ENCODE measurements at regions not wholly inside any gene's neighbourhood (a gene's known extent, or its start where the extent isn't known, plus 50 kb on each side); places are given as distances from the start of the nearest gene placed in this dataset.

- Histone ChIP-seq H4K20me1 (ENCODE audit: insufficient read depth, low read depth, low read length) (no peaks in the 10 kb centered on the region), H3K4me1 (ENCODE audit: low read length) (peaks cover 58% of the 10 kb centered on the region), H3K9me3 (ENCODE audit: low read length) (peaks cover 6% of the 10 kb centered on the region; the same call in 1 of the 2 replicates), H3K27me3 (ENCODE audit: low read length) (no peaks in the 10 kb centered on the region), H3K9ac (ENCODE audit: low read length) (peak overlapping the region; percentile 74), H3K27ac (ENCODE audit: low read length) (peak overlapping the region; percentile 96), H3K9me2 (replicated peaks; ENCODE audit: insufficient read depth, low read length) (no peaks in the 10 kb centered on the region), H3K4me3 (ENCODE audit: low read length) (peak overlapping the region; percentile 35; the same call in 1 of the 2 replicates), H3K4me2 (ENCODE audit: low read depth, low read length, poor library complexity, severe bottlenecking) (peak overlapping the region; percentile 78), H3K36me3 (ENCODE audit: insufficient read depth, low read length) (no peaks in the 10 kb centered on the region), H3K79me2 (ENCODE audit: low read length) (no peaks in the 10 kb centered on the region), H2AFZ (ENCODE audit: low read length) (0 out of 2 replicates have a peak overlapping the region, but pooled peaks have one; percentile 37)
- DNase-seq = peak; percentile 80
Observed at GRCh38 chr22:48104102-48104738, 1341.8 kb downstream of the TBC1D22A start.

- Histone ChIP-seq H2AFZ (ENCODE audit: low read length) (no peak overlapping the region), H3K9ac (ENCODE audit: low read length) (no peak overlapping the region; the same call in 1 of the 2 replicates), H3K9me2 (replicated peaks; ENCODE audit: insufficient read depth, low read length) (no peaks in the 10 kb centered on the region), H3K27me3 (ENCODE audit: low read length) (no peaks in the 10 kb centered on the region), H4K20me1 (ENCODE audit: insufficient read depth, low read depth, low read length) (no peaks in the 10 kb centered on the region), H3K4me3 (ENCODE audit: low read length) (no peak overlapping the region), H3K4me1 (ENCODE audit: low read length) (peaks cover 67% of the 10 kb centered on the region), H3K79me2 (ENCODE audit: low read length) (no peaks in the 10 kb centered on the region), H3K36me3 (ENCODE audit: insufficient read depth, low read length) (no peaks in the 10 kb centered on the region), H3K9me3 (ENCODE audit: low read length) (peaks cover under 1% of the 10 kb centered on the region; the same call in 1 of the 2 replicates), H3K4me2 (ENCODE audit: low read depth, low read length, poor library complexity, severe bottlenecking) (peak overlapping the region; percentile 78), H3K27ac (ENCODE audit: low read length) (peak overlapping the region; percentile 96)
- DNase-seq = no peak
Observed at GRCh38 chr22:48103126-48103875, 1340.9 kb downstream of the TBC1D22A start.

GRCh38 chr22:48102581-48102980 lies 1340.1 kb downstream of the TBC1D22A start:
- H3K27ac ChIP-seq (ENCODE audit: low read length) = peak overlapping the region; percentile 4; the same call in 1 of the 2 replicates
- H3K9ac ChIP-seq (ENCODE audit: low read length) = no peak overlapping the region
- no peak overlapping the region for H2AFZ ChIP-seq (ENCODE audit: low read length)
- H3K4me2 ChIP-seq (ENCODE audit: low read depth, low read length, poor library complexity, severe bottlenecking) = no peak overlapping the region
- H3K4me3 ChIP-seq (ENCODE audit: low read length) = no peak overlapping the region
- H3K79me2 ChIP-seq (ENCODE audit: low read length) = no peaks in the 10 kb centered on the region
- H3K27me3 ChIP-seq (ENCODE audit: low read length) = no peaks in the 10 kb centered on the region
- no peaks in the 10 kb centered on the region for H3K9me3 ChIP-seq (ENCODE audit: low read length)
- H3K4me1 ChIP-seq (ENCODE audit: low read length) = peaks cover 74% of the 10 kb centered on the region
- H3K36me3 ChIP-seq (ENCODE audit: insufficient read depth, low read length) = no peaks in the 10 kb centered on the region
- no peaks in the 10 kb centered on the region for H4K20me1 ChIP-seq (ENCODE audit: insufficient read depth, low read depth, low read length)
- DNase-seq = no peak
- no peaks in the 10 kb centered on the region for H3K9me2 ChIP-seq (replicated peaks; ENCODE audit: insufficient read depth, low read length)

GRCh38 chr22:48101704-48102103 lies 1339.3 kb downstream of the TBC1D22A start:
- no peak for DNase-seq
- H2AFZ ChIP-seq (ENCODE audit: low read length) = no peak overlapping the region
- H4K20me1 ChIP-seq (ENCODE audit: insufficient read depth, low read depth, low read length) = no peaks in the 10 kb centered on the region
- H3K4me1 ChIP-seq (ENCODE audit: low read length) = peaks cover 83% of the 10 kb centered on the region
- no peak overlapping the region for H3K4me2 ChIP-seq (ENCODE audit: low read depth, low read length, poor library complexity, severe bottlenecking)
- H3K9me3 ChIP-seq (ENCODE audit: low read length) = no peaks in the 10 kb centered on the region
- no peaks in the 10 kb centered on the region for H3K27me3 ChIP-seq (ENCODE audit: low read length)
- no peaks in the 10 kb centered on the region for H3K36me3 ChIP-seq (ENCODE audit: insufficient read depth, low read length)
- H3K27ac ChIP-seq (ENCODE audit: low read length) = peak overlapping the region; percentile 97
- no peak overlapping the region for H3K4me3 ChIP-seq (ENCODE audit: low read length)
- no peak overlapping the region for H3K9ac ChIP-seq (ENCODE audit: low read length)
- H3K9me2 ChIP-seq (replicated peaks; ENCODE audit: insufficient read depth, low read length) = no peaks in the 10 kb centered on the region
- no peaks in the 10 kb centered on the region for H3K79me2 ChIP-seq (ENCODE audit: low read length)

GRCh38 chr22:48100685-48101417 lies 1338.4 kb downstream of the TBC1D22A start:
- Histone ChIP-seq H3K4me1 (ENCODE audit: low read length) (peaks cover 82% of the 10 kb centered on the region), H3K9me3 (ENCODE audit: low read length) (no peaks in the 10 kb centered on the region), H3K9ac (ENCODE audit: low read length) (peak overlapping the region; percentile 79), H3K36me3 (ENCODE audit: insufficient read depth, low read length) (no peaks in the 10 kb centered on the region), H3K79me2 (ENCODE audit: low read length) (no peaks in the 10 kb centered on the region), H3K9me2 (replicated peaks; ENCODE audit: insufficient read depth, low read length) (no peaks in the 10 kb centered on the region), H2AFZ (ENCODE audit: low read length) (no peak overlapping the region), H3K4me2 (ENCODE audit: low read depth, low read length, poor library complexity, severe bottlenecking) (no peak overlapping the region), H3K4me3 (ENCODE audit: low read length) (no peak overlapping the region), H3K27ac (ENCODE audit: low read length) (peak overlapping the region; percentile 97), H3K27me3 (ENCODE audit: low read length) (no peaks in the 10 kb centered on the region), H4K20me1 (ENCODE audit: insufficient read depth, low read depth, low read length) (no peaks in the 10 kb centered on the region)
- DNase-seq = no peak

GRCh38 chr22:48099671-48100070 lies 1337.2 kb downstream of the TBC1D22A start:
- Histone ChIP-seq H3K9me3 (ENCODE audit: low read length) (no peaks in the 10 kb centered on the region), H4K20me1 (ENCODE audit: insufficient read depth, low read depth, low read length) (no peaks in the 10 kb centered on the region), H3K36me3 (ENCODE audit: insufficient read depth, low read length) (no peaks in the 10 kb centered on the region), H2AFZ (ENCODE audit: low read length) (no peak overlapping the region), H3K4me3 (ENCODE audit: low read length) (no peak overlapping the region), H3K9me2 (replicated peaks; ENCODE audit: insufficient read depth, low read length) (no peaks in the 10 kb centered on the region), H3K9ac (ENCODE audit: low read length) (peak overlapping the region; percentile 79), H3K27me3 (ENCODE audit: low read length) (no peaks in the 10 kb centered on the region), H3K27ac (ENCODE audit: low read length) (peak overlapping the region; percentile 97), H3K79me2 (ENCODE audit: low read length) (no peaks in the 10 kb centered on the region), H3K4me2 (ENCODE audit: low read depth, low read length, poor library complexity, severe bottlenecking) (peak overlapping the region; percentile 61), H3K4me1 (ENCODE audit: low read length) (peaks cover 81% of the 10 kb centered on the region)
- DNase-seq = no peak

GRCh38 chr22:48099251-48099650 lies 1336.8 kb downstream of the TBC1D22A start:
- no peaks in the 10 kb centered on the region for H3K9me3 ChIP-seq (ENCODE audit: low read length)
- no peaks in the 10 kb centered on the region for H4K20me1 ChIP-seq (ENCODE audit: insufficient read depth, low read depth, low read length)
- peak overlapping the region; percentile 26; the same call in 1 of the 2 replicates for H3K4me3 ChIP-seq (ENCODE audit: low read length)
- H3K9me2 ChIP-seq (replicated peaks; ENCODE audit: insufficient read depth, low read length) = no peaks in the 10 kb centered on the region
- DNase-seq = peak; percentile 72
- H2AFZ ChIP-seq (ENCODE audit: low read length) = peak overlapping the region; percentile 6; the same call in 1 of the 2 replicates
- H3K4me2 ChIP-seq (ENCODE audit: low read depth, low read length, poor library complexity, severe bottlenecking) = peak overlapping the region; percentile 61
- peak overlapping the region; percentile 79 for H3K9ac ChIP-seq (ENCODE audit: low read length)
- peaks cover 79% of the 10 kb centered on the region for H3K4me1 ChIP-seq (ENCODE audit: low read length)
- H3K36me3 ChIP-seq (ENCODE audit: insufficient read depth, low read length) = no peaks in the 10 kb centered on the region
- no peaks in the 10 kb centered on the region for H3K27me3 ChIP-seq (ENCODE audit: low read length)
- peak overlapping the region; percentile 97 for H3K27ac ChIP-seq (ENCODE audit: low read length)
- no peaks in the 10 kb centered on the region for H3K79me2 ChIP-seq (ENCODE audit: low read length)

- peak overlapping the region; percentile 61 for H3K4me2 ChIP-seq (ENCODE audit: low read depth, low read length, poor library complexity, severe bottlenecking)
- peaks cover 79% of the 10 kb centered on the region for H3K4me1 ChIP-seq (ENCODE audit: low read length)
- H3K9me3 ChIP-seq (ENCODE audit: low read length) = no peaks in the 10 kb centered on the region
- no peak for DNase-seq
- no peaks in the 10 kb centered on the region for H3K27me3 ChIP-seq (ENCODE audit: low read length)
- H2AFZ ChIP-seq (ENCODE audit: low read length) = peak overlapping the region; percentile 6; the same call in 1 of the 2 replicates
- H3K4me3 ChIP-seq (ENCODE audit: low read length) = peak overlapping the region; percentile 26
- H3K27ac ChIP-seq (ENCODE audit: low read length) = peak overlapping the region; percentile 97
- no peaks in the 10 kb centered on the region for H3K9me2 ChIP-seq (replicated peaks; ENCODE audit: insufficient read depth, low read length)
- no peaks in the 10 kb centered on the region for H3K79me2 ChIP-seq (ENCODE audit: low read length)
- no peaks in the 10 kb centered on the region for H4K20me1 ChIP-seq (ENCODE audit: insufficient read depth, low read depth, low read length)
- H3K36me3 ChIP-seq (ENCODE audit: insufficient read depth, low read length) = no peaks in the 10 kb centered on the region
- peak overlapping the region; percentile 79 for H3K9ac ChIP-seq (ENCODE audit: low read length)
Observed at GRCh38 chr22:48098921-48099245, 1336.4 kb downstream of the TBC1D22A start.

All from Karpas-422 (cell line).